Lower leg skin (tissue), 4 donors: ENCODE measurements at regions not wholly inside any gene's neighbourhood (a gene's known extent, or its start where the extent isn't known, plus 50 kb on each side); places are given as distances from the start of the nearest gene placed in this dataset.

ENCODE experiments used
- DNase-seq, 2 donors: peaks; one replicate each; pipeline ENCODE4 v3.0.0-alpha.2; 2019; ENCODE audit warnings: low spot score in 2 of 2
- H3K4me3 ChIP-seq: fragments of 200-600 bp; sonication (generic); 2 replicates; pipeline ENCODE4 v1.5.1; 2017; ENCODE audit warnings: mild to moderate bottlenecking, low read depth; ENCODE audit not compliant: poor library complexity, severe bottlenecking
- CTCF ChIP-seq, 3 donors: fragments of 450-650 bp; IDR thresholded peaks; one replicate each; pipeline ENCODE4 v1.5.1; 2016; ENCODE audit warnings: antibody characterized with exemption in 3 of 3, mild to moderate bottlenecking in 3 of 3, moderate library complexity in 2 of 3
- POLR2A ChIP-seq, 2 donors: fragments of 450-650 bp; IDR thresholded peaks; one replicate each; pipeline ENCODE4 v1.6.1; 2016 to 2017; ENCODE audit warnings: antibody characterized with exemption in 2 of 2, mild to moderate bottlenecking in 1 of 2, moderate library complexity in 1 of 2
- WGBS, 2 donors: methylation state at CpG; one replicate each; pipeline ENCODE4 v1.1.5; 2018; 5-methylcytosine and 5-hydroxymethylcytosine counted together
- intact Hi-C: fragments of 100-400 bp; cut with DNase I; formaldehyde crosslinking; loops from one replicate; pipeline ENCODE4 v1.15.0; 2023; ENCODE audit warnings: low total_unique reads

- no peak overlapping the region for H3K4me3 ChIP-seq
- no peak for TF ChIP-seq POLR2A (IDR thresholded peaks at IDR 0.05)
- TF ChIP-seq CTCF (IDR thresholded peaks at IDR 0.05): no peak
- intact Hi-C loops: no loop called here
- DNase-seq: no peak
Observed at GRCh38 chr13:66137384-66137783, 1092.8 kb downstream of the PCDH9 start.

GRCh38 chr13:66128692-66129269 is 1101.4 kb downstream of the PCDH9 start:
- no peak for TF ChIP-seq POLR2A (IDR thresholded peaks at IDR 0.05)
- TF ChIP-seq CTCF (IDR thresholded peaks at IDR 0.05): no peak
- 90 to 91% methylated on average over 4 of the region's 4 CpGs for WGBS, 2 donors
- no peak for DNase-seq
- intact Hi-C loops: no loop called here
- no peak overlapping the region for H3K4me3 ChIP-seq

GRCh38 chr13:66128201-66128600 is 1101.9 kb downstream of the PCDH9 start:
- H3K4me3 ChIP-seq: no peak overlapping the region

GRCh38 chr13:66117563-66117962 is 1112.6 kb downstream of the PCDH9 start:
- intact Hi-C loops: no loop called here
- WGBS, 2 donors: 86 to 89% methylated on average over 4 of the region's 4 CpGs
- H3K4me3 ChIP-seq: no peak overlapping the region

More at GRCh38 chr13:66128201-66128600, 1101.9 kb downstream of the PCDH9 start:
- intact Hi-C loops: no loop called here
- no peak for DNase-seq
- 84 to 90% methylated on average over 1 of the region's 1 CpG for WGBS, 2 donors
- TF ChIP-seq POLR2A (IDR thresholded peaks at IDR 0.05): no peak
- no peak for TF ChIP-seq CTCF (IDR thresholded peaks at IDR 0.05)

GRCh38 chr13:66113882-66114526 is 1116.1 kb downstream of the PCDH9 start:
- intact Hi-C loops: no loop called here
- TF ChIP-seq POLR2A (IDR thresholded peaks at IDR 0.05) (no peak), CTCF (IDR thresholded peaks at IDR 0.05) (no peak)
- no peak overlapping the region for H3K4me3 ChIP-seq
- no peak for DNase-seq
- 56 to 64% methylated on average over 5 of the region's 5 CpGs for WGBS, 2 donors

More at GRCh38 chr13:66117563-66117962, 1112.6 kb downstream of the PCDH9 start:
- no peak for TF ChIP-seq CTCF (IDR thresholded peaks at IDR 0.05)
- no peak for DNase-seq

- intact Hi-C loops: no loop called here
- TF ChIP-seq CTCF (IDR thresholded peaks at IDR 0.05) (no peak), POLR2A (IDR thresholded peaks at IDR 0.05) (no peak)
- no peak for DNase-seq
- H3K4me3 ChIP-seq: no peak overlapping the region
Observed at GRCh38 chr13:66111628-66112027, 1118.5 kb downstream of the PCDH9 start.
